ENCODE measurements at regions not wholly inside any gene's neighbourhood (a gene's known extent, or its start where the extent isn't known, plus 50 kb on each side); places are given as distances from the start of the nearest gene placed in this dataset.
"Not testable (repeated sequence)": the region's sequence is repeated elsewhere in the genome, so short reads cannot be mapped to it uniquely, and the experiment has no call there.

- DNase-seq, result no peak
These were observed 60.2 kb downstream of the TFAP2C start for GRCh38 chr20:56689318-56689717.

- no peak for DNase-seq
These were observed 60.9 kb downstream of the TFAP2C start for GRCh38 chr20:56689852-56690485.

GRCh38 chr20:56690531-56691175 is 61.5 kb downstream of the TFAP2C start:
- no peak for DNase-seq

- DNase-seq, result no peak
These were observed 62.4 kb downstream of the TFAP2C start for GRCh38 chr20:56691325-56691998.

GRCh38 chr20:56693217-56693616 is 64.1 kb downstream of the TFAP2C start:
- DNase-seq, result no peak

- DNase-seq, result no peak
These were observed 68.4 kb downstream of the TFAP2C start for GRCh38 chr20:56697476-56697875.

GRCh38 chr20:56698297-56698696 is 69.2 kb downstream of the TFAP2C start:
- DNase-seq, result no peak

- no peak for DNase-seq
These were observed 69.6 kb downstream of the TFAP2C start for GRCh38 chr20:56698749-56699148.

GRCh38 chr20:56702931-56703840 is 74.1 kb downstream of the TFAP2C start:
- DNase-seq, result peak; percentile 61

- no peak for DNase-seq
These were observed 77.8 kb downstream of the TFAP2C start for GRCh38 chr20:56706867-56707360.

- DNase-seq, result no peak
These were observed 79.9 kb downstream of the TFAP2C start for GRCh38 chr20:56708991-56709390.

GRCh38 chr20:56710125-56710524 is 81.0 kb downstream of the TFAP2C start:
- DNase-seq, result no peak

GRCh38 chr20:56710577-56710976 is 81.5 kb downstream of the TFAP2C start:
- not testable (repeated sequence) for DNase-seq

- peak; percentile 32 for DNase-seq
These were observed 81.9 kb downstream of the TFAP2C start for GRCh38 chr20:56711018-56711417.

- no peak for DNase-seq
These were observed 86.2 kb downstream of the TFAP2C start for GRCh38 chr20:56715309-56715708.

GRCh38 chr20:56715902-56716519 is 86.9 kb downstream of the TFAP2C start:
- no peak for DNase-seq

GRCh38 chr20:56716806-56717205 is 87.7 kb downstream of the TFAP2C start:
- DNase-seq, result no peak

GRCh38 chr20:56718816-56719215 is 89.7 kb downstream of the TFAP2C start:
- DNase-seq, result no peak

- DNase-seq, result no peak
These were observed 91.6 kb downstream of the TFAP2C start for GRCh38 chr20:56720620-56721213.

- peak; percentile 100 for DNase-seq
These were observed 92.9 kb downstream of the TFAP2C start for GRCh38 chr20:56722042-56722441.

- DNase-seq, result no peak
These were observed 94.2 kb downstream of the TFAP2C start for GRCh38 chr20:56723331-56723730.

- DNase-seq, result peak; percentile 66
These were observed 95.2 kb downstream of the TFAP2C start for GRCh38 chr20:56724241-56724757.

Measured in MV-4-11 (cell line).